Endodermal cell (in vitro differentiated cells): ENCODE measurements at regions not wholly inside any gene's neighbourhood (a gene's known extent, or its start where the extent isn't known, plus 50 kb on each side); places are given as distances from the start of the nearest gene placed in this dataset.

Source experiments
- DNase-seq: peaks from one replicate; pipeline ENCODE4 v3.0.0-alpha.2; 2017
- H3K27ac ChIP-seq: 2 replicates; pipeline ENCODE4 v1.5.1; 2013; ENCODE audit warnings: mild to moderate bottlenecking, low read depth, low read length, moderate library complexity
- H3K27me3 ChIP-seq: 2 replicates; pipeline ENCODE4 v1.6.1; 2013; ENCODE audit warnings: mild to moderate bottlenecking, low read length, moderate library complexity; ENCODE audit not compliant: insufficient read depth, control insufficient read depth, poor library complexity, severe bottlenecking
- H3K36me3 ChIP-seq: 2 replicates; pipeline ENCODE4 v1.7.0; 2013; ENCODE audit warnings: mild to moderate bottlenecking, low read length, moderate library complexity; ENCODE audit not compliant: control insufficient read depth, insufficient read depth
- H3K4me1 ChIP-seq: one replicate; pipeline ENCODE4 v1.7.0; 2013; ENCODE audit warnings: low read length; ENCODE audit not compliant: control insufficient read depth, insufficient read depth
- H3K4me3 ChIP-seq: 2 replicates; pipeline ENCODE4 v1.5.1; 2013; ENCODE audit warnings: mild to moderate bottlenecking, low read length, moderate library complexity
- H3K9ac ChIP-seq: 2 replicates; pipeline ENCODE4 v1.6.1; 2013; ENCODE audit warnings: mild to moderate bottlenecking, low read length, moderate library complexity; ENCODE audit not compliant: poor library complexity, severe bottlenecking; ENCODE audit errors: extremely low read depth
- H3K9me3 ChIP-seq: 2 replicates; pipeline ENCODE4 v1.6.1; 2013; ENCODE audit warnings: mild to moderate bottlenecking, low read length, moderate library complexity; ENCODE audit not compliant: control insufficient read depth
- H3K27ac Mint-ChIP-seq: 2 replicates; pipeline ENCODE4 v1.8.0; 2020; ENCODE audit warnings: mixed read lengths
- H3K27me3 Mint-ChIP-seq: 2 replicates; pipeline ENCODE4 v1.8.0; 2021; ENCODE audit warnings: mild to moderate bottlenecking, mixed read lengths; ENCODE audit not compliant: insufficient read depth
- H3K36me3 Mint-ChIP-seq: 2 replicates; pipeline ENCODE4 v1.8.0; 2020; ENCODE audit warnings: low read depth, mixed read lengths
- H3K4me1 Mint-ChIP-seq: 2 replicates; pipeline ENCODE4 v1.8.0; 2020; ENCODE audit warnings: mixed read lengths
- H3K4me3 Mint-ChIP-seq: 2 replicates; pipeline ENCODE4 v1.8.0; 2020; ENCODE audit warnings: mild to moderate bottlenecking, moderate library complexity, mixed read lengths
- H3K9me3 Mint-ChIP-seq: 2 replicates; pipeline ENCODE4 v1.8.0; 2020; ENCODE audit warnings: mild to moderate bottlenecking, mixed read lengths
- CTCF ChIP-seq: fragments of 200-600 bp; sonication (generic); conservative IDR thresholded peaks from 2 replicates; pipeline ENCODE4 v1.5.0; 2021; ENCODE audit warnings: antibody characterized with exemption, mild to moderate bottlenecking
- WGBS, 2 experiments: methylation state at CpG; one replicate each; pipeline versions ENCODE4 v1.1.5 to v1.1.7; 2013; ENCODE audit warnings: missing lambda C conversion rate in 2 of 2, mixed read lengths in 1 of 2; ENCODE audit not compliant: insufficient coverage in 1 of 2, insufficient read length in 1 of 2; 5-methylcytosine and 5-hydroxymethylcytosine counted together

DNA sequence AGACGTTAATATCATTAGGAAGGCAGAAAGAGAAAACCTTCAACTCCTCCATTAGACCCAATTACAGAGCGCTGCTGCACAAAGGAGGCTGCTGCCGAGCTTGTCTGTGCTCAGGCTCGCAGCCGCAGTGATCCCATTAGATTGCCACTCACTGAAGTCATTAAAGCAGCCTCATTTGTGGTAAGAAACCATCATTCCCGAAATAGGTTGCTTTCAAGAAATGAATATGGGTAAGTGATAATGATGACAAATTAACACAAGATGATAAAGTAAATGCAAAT is 137.2 kb downstream of the CAVIN4 start:
- Histone ChIP-seq H3K27me3 (no peaks in the 10 kb centered on the region), H3K4me1 (no peaks in the 10 kb centered on the region), H3K4me3 (no peak overlapping the region), H3K9me3 (peaks cover 22% of the 10 kb centered on the region), H3K27ac (no peak overlapping the region), H3K36me3 (no peaks in the 10 kb centered on the region), H3K9ac (no peak overlapping the region)
- 89 to 93% methylated on average over 6 of the region's 6 CpGs for WGBS, 2 experiments
- TF ChIP-seq CTCF = no peak
- Mint-ChIP-seq H3K9me3 (peaks cover 33% of the 10 kb centered on the region), H3K27ac (no peak overlapping the region), H3K27me3 (no peaks in the 10 kb centered on the region), H3K4me1 (peaks cover 4% of the 10 kb centered on the region), H3K4me3 (no peak overlapping the region), H3K36me3 (peaks cover 9% of the 10 kb centered on the region)
- DNase-seq = no peak

GRCh38 chr9:100718717-100719116 is 140.8 kb downstream of the CAVIN4 start:
- 94% methylated on average over 5 of the region's 5 CpGs for WGBS, 2 experiments
- Histone ChIP-seq H3K36me3 (no peaks in the 10 kb centered on the region), H3K27ac (no peak overlapping the region), H3K27me3 (no peaks in the 10 kb centered on the region), H3K4me3 (no peak overlapping the region), H3K9ac (no peak overlapping the region), H3K4me1 (no peaks in the 10 kb centered on the region), H3K9me3 (no peaks in the 10 kb centered on the region)
- DNase-seq = no peak
- Mint-ChIP-seq H3K4me3 (no peak overlapping the region), H3K27ac (no peak overlapping the region), H3K36me3 (no peaks in the 10 kb centered on the region), H3K27me3 (no peaks in the 10 kb centered on the region), H3K4me1 (peaks cover 4% of the 10 kb centered on the region), H3K9me3 (peaks cover 2% of the 10 kb centered on the region)
- TF ChIP-seq CTCF = no peak

DNA sequence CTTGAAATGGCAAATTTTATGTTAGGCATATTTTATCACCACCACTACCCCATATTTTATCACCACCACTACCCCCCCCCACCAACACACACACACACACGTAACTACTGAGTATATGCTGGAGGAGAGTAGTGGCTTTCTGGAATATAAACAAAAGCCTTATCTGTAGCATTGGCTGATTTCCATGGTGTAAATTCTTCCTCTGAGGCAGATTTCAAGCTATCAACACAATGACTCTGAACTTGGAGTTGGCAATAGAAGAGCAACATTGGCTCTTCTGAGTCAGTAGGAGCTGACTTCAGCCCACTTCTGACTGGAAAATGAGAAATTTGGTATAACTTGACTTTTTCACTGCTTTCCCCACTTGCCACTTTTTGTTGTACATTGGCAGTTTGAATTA is 143.0 kb downstream of the CAVIN4 start:
- no peaks in the 10 kb centered on the region for H3K4me1 ChIP-seq
- H3K36me3 ChIP-seq = no peaks in the 10 kb centered on the region
- Mint-ChIP-seq H3K9me3 (no peaks in the 10 kb centered on the region), H3K36me3 (no peaks in the 10 kb centered on the region), H3K27ac (no peak overlapping the region), H3K4me1 (peaks cover 4% of the 10 kb centered on the region), H3K27me3 (no peaks in the 10 kb centered on the region), H3K4me3 (no peak overlapping the region)
- H3K9me3 ChIP-seq = no peaks in the 10 kb centered on the region
- no peak overlapping the region for H3K9ac ChIP-seq
- no peak overlapping the region for H3K27ac ChIP-seq
- no peak for TF ChIP-seq CTCF
- no peak for DNase-seq
- H3K4me3 ChIP-seq = no peak overlapping the region
- H3K27me3 ChIP-seq = no peaks in the 10 kb centered on the region
- no CpG with 5 or more reads among the region's 1 CpG for WGBS, 2 experiments
